CD14-positive monocyte (primary cell): ENCODE measurements at regions not wholly inside any gene's neighbourhood (a gene's known extent, or its start where the extent isn't known, plus 50 kb on each side); places are given as distances from the start of the nearest gene placed in this dataset.

Source experiments
- DNase-seq, 3 donors: peaks; one replicate each; pipeline ENCODE4 v3.0.0-alpha.2; 2011 to 2022
- H2AFZ ChIP-seq: 2 replicates; pipeline ENCODE4 v1.6.0; 2012; ENCODE audit warnings: mild to moderate bottlenecking, low read depth, low read length, inconsistent platforms; ENCODE audit not compliant: insufficient read depth, poor library complexity, severe bottlenecking
- H3K27ac ChIP-seq, 2 donors: 1 replicate in 1 of 2; 2 replicates in 1 of 2; pipeline ENCODE4 v1.5.1; 2012 to 2013; ENCODE audit warnings: low read length in 2 of 2, control low read depth in 1 of 2, inconsistent platforms in 1 of 2, low read depth in 1 of 2, mild to moderate bottlenecking in 1 of 2
- H3K27me3 ChIP-seq, 2 donors: one replicate each; pipeline versions ENCODE4 v1.6.0 to v1.6.1; 2011 to 2013; ENCODE audit warnings: low read length in 2 of 2; ENCODE audit not compliant: control insufficient read depth in 2 of 2, insufficient read depth in 2 of 2
- H3K36me3 ChIP-seq, 2 donors: replicated peaks in 1 of 2; 1 replicate in 1 of 2; 2 replicates in 1 of 2; pipeline versions ENCODE4 v1.5.1 to v1.6.1; 2012 to 2013; ENCODE audit warnings: low read length in 2 of 2, control low read depth in 1 of 2, inconsistent platforms in 1 of 2, mild to moderate bottlenecking in 1 of 2; ENCODE audit not compliant: insufficient read depth in 2 of 2, control insufficient read depth in 1 of 2
- H3K4me1 ChIP-seq, 2 donors: 1 replicate in 1 of 2; 2 replicates in 1 of 2; pipeline versions ENCODE4 v1.5.1 to v1.6.1; 2012 to 2013; ENCODE audit warnings: low read length in 2 of 2, control low read depth in 1 of 2, inconsistent platforms in 1 of 2, mild to moderate bottlenecking in 1 of 2, moderate library complexity in 1 of 2; ENCODE audit not compliant: insufficient read depth in 2 of 2, control insufficient read depth in 1 of 2
- H3K4me2 ChIP-seq: replicated peaks from 2 replicates; pipeline ENCODE3; 2012; ENCODE audit warnings: low read length, moderate library complexity, mild to moderate bottlenecking; ENCODE audit not compliant: poor library complexity, severe bottlenecking; ENCODE audit errors: extremely low read depth
- H3K4me3 ChIP-seq, 3 experiments: fragments of 200-600 bp in 1 of 3; sonication (generic) in 1 of 3; replicated peaks in 1 of 3; 1 replicate in 2 of 3; 2 replicates in 1 of 3; pipeline ENCODE4 v1.5.1; 2011 to 2013; ENCODE audit warnings: low read length in 3 of 3, mild to moderate bottlenecking in 3 of 3, control low read depth in 2 of 3, low read depth in 2 of 3, inconsistent platforms in 1 of 3, moderate library complexity in 1 of 3
- H3K79me2 ChIP-seq: 2 replicates; pipeline ENCODE4 v1.6.0; 2012; ENCODE audit warnings: mild to moderate bottlenecking, control low read depth, inconsistent platforms, low read length, moderate library complexity; ENCODE audit not compliant: insufficient read depth
- H3K9ac ChIP-seq: 2 replicates; pipeline ENCODE4 v1.6.0; 2017; ENCODE audit warnings: low read length, mild to moderate bottlenecking; ENCODE audit not compliant: insufficient read depth, poor library complexity, severe bottlenecking
- H3K9me3 ChIP-seq, 2 donors: replicated peaks in 1 of 2; 1 replicate in 1 of 2; 2 replicates in 1 of 2; pipeline versions ENCODE4 v1.5.1 to v1.6.1; 2012 to 2013; ENCODE audit warnings: low read length in 2 of 2, control low read depth in 1 of 2; ENCODE audit not compliant: control insufficient read depth in 1 of 2, insufficient read depth in 1 of 2
- H4K20me1 ChIP-seq: 2 replicates; pipeline ENCODE4 v1.6.0; 2012; ENCODE audit warnings: mild to moderate bottlenecking, low read length, control low read depth, moderate library complexity; ENCODE audit not compliant: insufficient read depth
- H3K27ac Mint-ChIP-seq, 7 donors: one replicate each; pipeline ENCODE4 v1.8.0; 2020; ENCODE audit warnings: mild to moderate bottlenecking in 7 of 7, mixed read lengths in 7 of 7, moderate library complexity in 6 of 7, inconsistent platforms in 2 of 7
- H3K27me3 Mint-ChIP-seq, 3 donors: one replicate each; pipeline ENCODE4 v1.8.0; 2021 to 2022; ENCODE audit warnings: low read depth in 3 of 3, mild to moderate bottlenecking in 3 of 3, mixed read lengths in 3 of 3, moderate library complexity in 3 of 3, inconsistent platforms in 1 of 3
- H3K36me3 Mint-ChIP-seq, 2 donors: one replicate each; pipeline ENCODE4 v1.8.0; 2020; ENCODE audit warnings: mixed read lengths in 2 of 2, inconsistent platforms in 1 of 2, mild to moderate bottlenecking in 1 of 2
- H3K4me1 Mint-ChIP-seq: one replicate; pipeline ENCODE4 v1.8.0; 2020; ENCODE audit warnings: mild to moderate bottlenecking, mixed read lengths
- H3K4me3 Mint-ChIP-seq, 2 donors: one replicate each; pipeline ENCODE4 v1.8.0; 2020; ENCODE audit warnings: mild to moderate bottlenecking in 2 of 2, mixed read lengths in 2 of 2, moderate library complexity in 1 of 2
- H3K9me3 Mint-ChIP-seq, 7 donors: one replicate each; pipeline ENCODE4 v1.8.0; 2020 to 2022; ENCODE audit warnings: mixed read lengths in 7 of 7, mild to moderate bottlenecking in 6 of 7, moderate library complexity in 6 of 7, inconsistent platforms in 2 of 7
- WGBS: methylation state at CpG from one replicate; pipeline ENCODE4 v1.1.5; 2013; ENCODE audit warnings: missing lambda C conversion rate; ENCODE audit not compliant: insufficient coverage; 5-methylcytosine and 5-hydroxymethylcytosine counted together
- intact Hi-C, 2 donors: fragments of 100-400 bp; cut with micrococcal nuclease; formaldehyde crosslinking; loops; one replicate each; pipeline versions ENCODE4 v1.15.0 to v1.15.1; 2023
- TF ChIP-seq, protein P1 (sequence below): fragments of 200-600 bp; IDR thresholded peaks from one replicate; pipeline ENCODE4 v1.8.0; 2022; ENCODE audit warnings: antibody characterized with exemption, mild to moderate bottlenecking

DNA sequence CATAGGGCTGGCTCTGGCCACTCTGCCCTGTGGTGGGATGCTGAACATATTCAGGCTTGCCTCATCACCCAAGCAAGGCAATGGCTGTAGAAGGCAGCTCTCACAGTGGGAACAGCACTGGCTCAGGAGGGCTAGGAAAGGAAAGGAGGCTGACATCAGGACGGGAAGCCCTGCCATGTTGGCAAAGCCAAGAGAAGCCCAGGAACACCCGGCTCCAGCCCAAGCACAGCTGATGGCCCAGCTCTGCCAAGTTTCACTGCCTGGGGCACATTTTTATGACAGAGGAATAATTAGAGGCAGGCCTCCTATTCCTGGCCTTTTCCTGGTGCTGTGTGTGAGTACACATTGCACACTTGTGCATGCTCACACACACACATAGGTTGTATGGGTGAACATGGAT is 163.6 kb upstream of the SMIM23 start:
- DNase-seq: no peak
- H3K36me3 ChIP-seq: no peaks in the 10 kb centered on the region
- no peak overlapping the region for H3K27ac Mint-ChIP-seq
- intact Hi-C loops: no loop called here
- no peaks in the 10 kb centered on the region for H3K27me3 ChIP-seq
- TF ChIP-seq, protein P1, sequence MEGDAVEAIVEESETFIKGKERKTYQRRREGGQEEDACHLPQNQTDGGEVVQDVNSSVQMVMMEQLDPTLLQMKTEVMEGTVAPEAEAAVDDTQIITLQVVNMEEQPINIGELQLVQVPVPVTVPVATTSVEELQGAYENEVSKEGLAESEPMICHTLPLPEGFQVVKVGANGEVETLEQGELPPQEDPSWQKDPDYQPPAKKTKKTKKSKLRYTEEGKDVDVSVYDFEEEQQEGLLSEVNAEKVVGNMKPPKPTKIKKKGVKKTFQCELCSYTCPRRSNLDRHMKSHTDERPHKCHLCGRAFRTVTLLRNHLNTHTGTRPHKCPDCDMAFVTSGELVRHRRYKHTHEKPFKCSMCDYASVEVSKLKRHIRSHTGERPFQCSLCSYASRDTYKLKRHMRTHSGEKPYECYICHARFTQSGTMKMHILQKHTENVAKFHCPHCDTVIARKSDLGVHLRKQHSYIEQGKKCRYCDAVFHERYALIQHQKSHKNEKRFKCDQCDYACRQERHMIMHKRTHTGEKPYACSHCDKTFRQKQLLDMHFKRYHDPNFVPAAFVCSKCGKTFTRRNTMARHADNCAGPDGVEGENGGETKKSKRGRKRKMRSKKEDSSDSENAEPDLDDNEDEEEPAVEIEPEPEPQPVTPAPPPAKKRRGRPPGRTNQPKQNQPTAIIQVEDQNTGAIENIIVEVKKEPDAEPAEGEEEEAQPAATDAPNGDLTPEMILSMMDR: no peak
- H3K9me3 Mint-ChIP-seq: no peaks in the 10 kb centered on the region
- H3K4me2 ChIP-seq: no peak overlapping the region
- no peak overlapping the region for H2AFZ ChIP-seq
- no peaks in the 10 kb centered on the region for H3K4me1 ChIP-seq
- no peak overlapping the region for H3K4me3 ChIP-seq
- no peaks in the 10 kb centered on the region for H4K20me1 ChIP-seq
- no peaks in the 10 kb centered on the region for H3K36me3 Mint-ChIP-seq
- H3K27ac ChIP-seq: no peak overlapping the region
- peaks cover 1 to 6% (median 1%) of the 10 kb centered on the region in 3 donors for H3K27me3 Mint-ChIP-seq
- peaks cover 3% of the 10 kb centered on the region for H3K4me1 Mint-ChIP-seq
- 97% methylated on average over 2 of the region's 2 CpGs for WGBS
- H3K4me3 Mint-ChIP-seq: no peak overlapping the region
- H3K79me2 ChIP-seq: no peaks in the 10 kb centered on the region
- H3K9ac ChIP-seq: no peak overlapping the region
- no peaks in the 10 kb centered on the region for H3K9me3 ChIP-seq

DNA sequence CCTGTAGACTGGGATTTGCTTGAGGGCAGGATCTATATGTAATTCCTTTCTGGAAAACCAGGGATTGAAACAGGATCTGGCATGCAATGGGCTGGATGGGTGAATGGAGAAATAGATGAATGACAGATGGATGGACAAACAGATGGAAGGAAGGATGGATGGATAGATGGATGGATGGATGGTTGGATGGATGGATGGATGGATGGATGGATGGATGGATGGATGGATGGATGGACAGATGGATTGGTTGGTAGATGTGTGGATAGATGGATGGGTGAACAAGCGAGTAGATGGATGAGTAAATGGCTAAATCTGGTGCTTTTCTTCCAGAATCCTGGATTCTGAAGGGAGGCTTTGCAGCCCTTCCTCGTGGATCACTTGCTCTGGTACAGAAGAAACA is 162.5 kb upstream of the SMIM23 start:
- no peaks in the 10 kb centered on the region for H3K9me3 ChIP-seq
- Mint-ChIP-seq H3K4me1 (peaks cover 3% of the 10 kb centered on the region), H3K36me3 (no peaks in the 10 kb centered on the region), H3K4me3 (no peak overlapping the region), H3K27ac (no peak overlapping the region), H3K27me3 (peaks cover 0 to 4% (median 1%) of the 10 kb centered on the region in 3 donors), H3K9me3 (no peaks in the 10 kb centered on the region)
- no peak overlapping the region for H3K9ac ChIP-seq
- H4K20me1 ChIP-seq: no peaks in the 10 kb centered on the region
- H2AFZ ChIP-seq: no peak overlapping the region
- TF ChIP-seq, protein P1: no peak
- H3K4me2 ChIP-seq: no peak overlapping the region
- H3K4me3 ChIP-seq: no peak overlapping the region
- no peak for DNase-seq
- H3K27ac ChIP-seq: no peak overlapping the region
- H3K79me2 ChIP-seq: no peaks in the 10 kb centered on the region
- no peaks in the 10 kb centered on the region for H3K27me3 ChIP-seq
- H3K4me1 ChIP-seq: no peaks in the 10 kb centered on the region
- whole genome bisulfite sequencing: 95% methylated on average over 2 of the region's 2 CpGs
- no peaks in the 10 kb centered on the region for H3K36me3 ChIP-seq
- intact Hi-C loops: no loop called here
